ENCODE measurements at regions not wholly inside any gene's neighbourhood (a gene's known extent, or its start where the extent isn't known, plus 50 kb on each side); places are given as distances from the start of the nearest gene placed in this dataset.

DNA sequence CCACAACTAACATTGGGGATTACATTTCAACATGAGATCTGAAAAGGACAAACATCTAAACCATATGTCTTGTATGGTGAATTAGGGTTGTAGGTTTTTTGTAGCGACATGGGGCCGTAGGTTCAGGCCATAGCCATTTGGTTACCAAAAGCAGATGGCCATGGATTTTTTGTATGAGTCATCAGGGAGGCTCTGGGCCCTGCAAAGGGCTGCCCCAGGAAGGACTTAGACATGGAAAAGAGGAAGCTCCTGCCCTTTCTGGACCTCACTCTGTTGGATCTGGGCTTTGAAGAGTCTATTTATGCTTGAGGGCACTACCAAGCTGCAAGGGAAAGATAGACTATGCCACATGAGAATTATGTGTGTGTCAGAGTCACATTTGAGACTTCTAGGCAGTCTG, 89.3 kb upstream of the DHRS4 start:
- POLR2A ChIA-PET: no interaction called here
- H3K27me3 Mint-ChIP-seq: peaks cover 14% of the 10 kb centered on the region

DNA sequence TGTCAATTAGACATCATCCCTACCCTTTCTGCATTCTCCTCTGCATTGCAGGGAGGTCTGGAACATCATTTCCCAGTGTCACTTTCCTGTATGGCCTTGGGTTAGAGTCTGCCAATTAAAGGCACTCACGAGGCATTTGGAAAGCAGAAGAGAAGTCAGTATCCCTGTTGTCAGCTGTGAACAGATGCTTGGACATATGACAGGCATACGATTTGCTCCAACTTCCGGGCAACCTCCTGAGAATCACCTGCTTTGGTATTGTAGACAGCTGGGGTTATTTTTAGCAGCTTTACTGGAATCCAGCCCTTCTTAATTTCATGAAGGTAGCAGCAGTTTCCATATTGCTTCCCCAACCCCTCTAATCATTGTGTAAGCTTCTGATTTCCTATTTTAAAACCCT, 88.7 kb upstream of the DHRS4 start:
- CTCF ChIA-PET: no interaction called here
- ATAC-seq (ENCODE audit: low read depth) (no peak), DNase-seq (no peak)
- intact Hi-C loops (cut with micrococcal nuclease): no loop called here
- no peaks in the 10 kb centered on the region for H3K4me1 Mint-ChIP-seq
- peaks cover 14% of the 10 kb centered on the region for H3K27me3 Mint-ChIP-seq
- H3K4me3 Mint-ChIP-seq: no peak overlapping the region
- no peaks in the 10 kb centered on the region for H3K9me3 Mint-ChIP-seq
- H3K36me3 Mint-ChIP-seq (ENCODE audit: low read depth): no peaks in the 10 kb centered on the region
- POLR2A ChIA-PET: no interaction called here
- H3K27ac Mint-ChIP-seq: no peak overlapping the region
- TF ChIP-seq CTCF (IDR thresholded peaks at IDR 0.05): no peak

More for the DNA sequence above, 89.3 kb upstream of the DHRS4 start:
- Mint-ChIP-seq H3K4me3 (no peak overlapping the region), H3K27ac (no peak overlapping the region), H3K4me1 (no peaks in the 10 kb centered on the region), H3K36me3 (ENCODE audit: low read depth) (no peaks in the 10 kb centered on the region), H3K9me3 (no peaks in the 10 kb centered on the region)
- CTCF ChIA-PET: no interaction called here
- TF ChIP-seq CTCF (IDR thresholded peaks at IDR 0.05): no peak
- ATAC-seq (ENCODE audit: low read depth): no peak
- DNase-seq: no peak
- intact Hi-C loops (cut with micrococcal nuclease): no loop called here

GRCh38 chr14:23865502-23865901, 88.1 kb upstream of the DHRS4 start:
- CTCF ChIA-PET: no interaction called here
- Mint-ChIP-seq H3K36me3 (ENCODE audit: low read depth) (no peaks in the 10 kb centered on the region), H3K9me3 (no peaks in the 10 kb centered on the region), H3K27ac (no peak overlapping the region), H3K4me3 (no peak overlapping the region), H3K27me3 (peaks cover 17% of the 10 kb centered on the region), H3K4me1 (no peaks in the 10 kb centered on the region)
- POLR2A ChIA-PET: no interaction called here
- DNase-seq (no peak), ATAC-seq (ENCODE audit: low read depth) (no peak)
- no peak for TF ChIP-seq CTCF (IDR thresholded peaks at IDR 0.05)
- intact Hi-C loops (cut with micrococcal nuclease): no loop called here

GRCh38 chr14:23866269-23866668, 87.3 kb upstream of the DHRS4 start:
- DNase-seq: no peak
- Mint-ChIP-seq H3K27me3 (peaks cover 20% of the 10 kb centered on the region), H3K36me3 (ENCODE audit: low read depth) (no peaks in the 10 kb centered on the region), H3K9me3 (no peaks in the 10 kb centered on the region), H3K27ac (no peak overlapping the region), H3K4me3 (no peak overlapping the region), H3K4me1 (no peaks in the 10 kb centered on the region)
- CTCF ChIA-PET: no interaction called here
- intact Hi-C loops (cut with micrococcal nuclease): no loop called here
- ATAC-seq (ENCODE audit: low read depth): no peak
- POLR2A ChIA-PET: no interaction called here
- TF ChIP-seq CTCF (IDR thresholded peaks at IDR 0.05): no peak

DNA sequence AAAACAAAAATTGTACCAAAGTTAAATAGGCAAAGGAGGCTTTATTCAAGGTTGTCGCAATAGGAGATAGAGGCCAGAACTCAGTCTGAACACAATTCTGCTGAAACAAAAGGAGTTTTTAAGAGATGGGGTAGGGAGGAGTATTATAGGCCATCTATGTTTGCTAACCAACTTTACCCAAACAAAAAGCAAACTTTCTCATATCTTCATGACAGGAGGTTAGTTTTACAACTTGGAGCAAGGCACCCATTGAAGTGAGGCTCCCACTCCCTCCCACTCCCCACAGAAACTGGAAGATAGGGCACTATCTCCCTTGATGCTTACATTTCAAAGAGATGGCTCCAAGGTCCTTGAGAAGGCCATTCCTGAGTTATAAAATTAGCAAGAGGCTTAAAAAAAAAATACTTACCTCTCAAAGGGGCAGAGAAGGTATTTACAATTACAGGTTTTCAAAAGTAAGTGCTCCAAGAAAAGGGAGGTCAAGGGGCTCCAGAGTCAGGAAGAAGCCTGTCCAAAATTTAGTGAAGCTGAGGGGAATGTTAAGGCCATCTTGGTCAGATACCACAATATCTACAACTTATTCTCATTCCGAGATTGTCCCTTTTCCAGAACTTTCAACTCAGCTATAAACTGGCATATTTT, 84.4 kb upstream of the DHRS4 start:
- no peak overlapping the region for H3K4me3 Mint-ChIP-seq
- H3K27ac Mint-ChIP-seq: no peak overlapping the region
- no peaks in the 10 kb centered on the region for H3K4me1 Mint-ChIP-seq
- H3K9me3 Mint-ChIP-seq: peaks cover 3% of the 10 kb centered on the region
- ChIA-PET CTCF (no interaction called here), POLR2A (no interaction called here)
- H3K36me3 Mint-ChIP-seq (ENCODE audit: low read depth): no peaks in the 10 kb centered on the region
- intact Hi-C loops (cut with micrococcal nuclease): no loop called here
- ATAC-seq (ENCODE audit: low read depth): no peak
- TF ChIP-seq CTCF (IDR thresholded peaks at IDR 0.05): no peak
- peaks cover 22% of the 10 kb centered on the region for H3K27me3 Mint-ChIP-seq
- no peak for DNase-seq

Data from activated B cell treated with CpG ODN at 0.5 μM for 24 hours (primary cell).